HEK293 (cell line): ENCODE measurements at regions not wholly inside any gene's neighbourhood (a gene's known extent, or its start where the extent isn't known, plus 50 kb on each side); places are given as distances from the start of the nearest gene placed in this dataset.

ENCODE experiments used
- CTCF ChIA-PET: fragments of 350-600 bp; formaldehyde crosslinking; extraction: SDS; loops from one replicate; lab custom pipeline; 2021; ENCODE audit warnings: antibody characterized with exemption; lab: Yijun Ruan, JAX
- POLR2A ChIA-PET: fragments of 300-600 bp; formaldehyde crosslinking; extraction: SDS; loops from one replicate; lab custom pipeline; 2020; ENCODE audit warnings: antibody characterized with exemption, inconsistent platforms; lab: Yijun Ruan, JAX
- H3K27ac ChIP-seq: fragments of 200-500 bp; sonication (Bioruptor generic); 2 replicates; pipeline ENCODE4 v1.5.1; 2014; ENCODE audit warnings: low read depth, low read length, control low read depth, inconsistent platforms; ENCODE audit errors: extremely low read depth
- H3K36me3 ChIP-seq, 2 experiments: fragments of 200-500 bp in 1 of 2; sonication (Bioruptor generic) in 1 of 2; 1 replicate in 1 of 2; 2 replicates in 1 of 2; pipeline ENCODE4 v1.5.1; 2014 to 2017; ENCODE audit warnings: inconsistent platforms in 2 of 2, low read length in 2 of 2; ENCODE audit not compliant: control insufficient read depth in 2 of 2, insufficient read depth in 1 of 2
- H3K4me1 ChIP-seq: fragments of 200-500 bp; sonication (Bioruptor generic); 2 replicates; pipeline ENCODE4 v1.5.1; 2014; ENCODE audit warnings: mild to moderate bottlenecking, low read length, inconsistent platforms; ENCODE audit not compliant: control insufficient read depth, insufficient read depth
- H3K4me3 ChIP-seq: 2 replicates; pipeline ENCODE4 v1.5.1; 2011; ENCODE audit warnings: low read depth, mild to moderate bottlenecking, control low read depth, low read length, moderate library complexity
- H3K9me3 ChIP-seq: fragments of 200-500 bp; sonication (Bioruptor generic); 2 replicates; pipeline ENCODE4 v1.5.1; 2014; ENCODE audit warnings: low read depth, low read length, inconsistent platforms; ENCODE audit not compliant: control insufficient read depth, insufficient read depth
- BCL6B ChIP-seq: fragments of 450-650 bp; formaldehyde crosslinking; IDR thresholded peaks from 2 replicates; pipeline ENCODE4 v1.5.1; 2017; ENCODE audit warnings: missing biosample characterization, missing genetic modification characterization
- GLI2 ChIP-seq: fragments of 450-650 bp; formaldehyde crosslinking; IDR thresholded peaks from 2 replicates; pipeline ENCODE4; 2017; ENCODE audit warnings: missing biosample characterization, missing genetic modification characterization, low read depth, borderline replicate concordance
- GLI4 ChIP-seq: fragments of 450-650 bp; formaldehyde crosslinking; IDR thresholded peaks from 2 replicates; pipeline ENCODE4 v1.5.1; 2016; ENCODE audit warnings: missing biosample characterization, missing genetic modification characterization
- GLIS1 ChIP-seq: fragments of 450-650 bp; formaldehyde crosslinking; IDR thresholded peaks from 2 replicates; pipeline ENCODE4 v1.5.1; 2016; ENCODE audit warnings: missing biosample characterization, missing genetic modification characterization
- INSM2 ChIP-seq: fragments of 450-650 bp; formaldehyde crosslinking; IDR thresholded peaks from 2 replicates; pipeline ENCODE4 v1.5.1; 2016; ENCODE audit warnings: missing biosample characterization, missing genetic modification characterization
- MYNN ChIP-seq: fragments of 450-650 bp; formaldehyde crosslinking; IDR thresholded peaks from 2 replicates; pipeline ENCODE4 v1.5.1; 2016; ENCODE audit warnings: missing biosample characterization, missing genetic modification characterization, borderline replicate concordance
- PATZ1 ChIP-seq: fragments of 450-650 bp; formaldehyde crosslinking; IDR thresholded peaks from 2 replicates; pipeline ENCODE4 v1.5.1; 2016; ENCODE audit warnings: missing biosample characterization, missing genetic modification characterization
- SP3 ChIP-seq: fragments of 450-650 bp; formaldehyde crosslinking; IDR thresholded peaks from 2 replicates; pipeline ENCODE4 v1.5.1; 2016; ENCODE audit warnings: missing biosample characterization, missing genetic modification characterization
- ZBTB17 ChIP-seq: fragments of 450-650 bp; formaldehyde crosslinking; IDR thresholded peaks from 2 replicates; pipeline ENCODE4 v1.5.1; 2016; ENCODE audit warnings: missing biosample characterization, missing genetic modification characterization
- ZBTB44 ChIP-seq: fragments of 450-650 bp; IDR thresholded peaks from 2 replicates; pipeline ENCODE4 v1.5.1; 2018; ENCODE audit warnings: missing biosample characterization, mild to moderate bottlenecking, missing genetic modification characterization
- ZBTB48 ChIP-seq: fragments of 450-650 bp; formaldehyde crosslinking; IDR thresholded peaks from 2 replicates; pipeline ENCODE4 v1.5.1; 2016; ENCODE audit warnings: missing biosample characterization, missing genetic modification characterization
- ZFP3 ChIP-seq: fragments of 450-650 bp; formaldehyde crosslinking; IDR thresholded peaks from 2 replicates; pipeline ENCODE4 v1.5.1; 2016; ENCODE audit warnings: low read depth, missing biosample characterization, missing genetic modification characterization
- ZNF10 ChIP-seq: fragments of 450-650 bp; formaldehyde crosslinking; IDR thresholded peaks from 2 replicates; pipeline ENCODE4 v1.5.1; 2017; ENCODE audit warnings: missing biosample characterization, missing genetic modification characterization
- ZNF121 ChIP-seq: fragments of 450-650 bp; formaldehyde crosslinking; IDR thresholded peaks from 2 replicates; pipeline ENCODE4 v1.5.1; 2016; ENCODE audit warnings: missing biosample characterization, missing genetic modification characterization
- ZNF133 ChIP-seq: fragments of 450-650 bp; formaldehyde crosslinking; IDR thresholded peaks from 2 replicates; pipeline ENCODE4 v1.5.1; 2016; ENCODE audit warnings: missing biosample characterization, missing genetic modification characterization
- ZNF148 ChIP-seq: fragments of 450-650 bp; formaldehyde crosslinking; IDR thresholded peaks from 2 replicates; pipeline ENCODE4 v1.5.0; 2017; ENCODE audit warnings: missing biosample characterization, missing genetic modification characterization, borderline replicate concordance
- ZNF16 ChIP-seq: fragments of 450-650 bp; formaldehyde crosslinking; IDR thresholded peaks from 2 replicates; pipeline ENCODE4 v1.5.1; 2016; ENCODE audit warnings: low read depth, missing biosample characterization, missing genetic modification characterization
- ZNF280D ChIP-seq: fragments of 450-650 bp; formaldehyde crosslinking; IDR thresholded peaks from 2 replicates; pipeline ENCODE4 v1.5.1; 2016; ENCODE audit warnings: missing biosample characterization, missing genetic modification characterization
- ZNF354C ChIP-seq: fragments of 450-650 bp; formaldehyde crosslinking; IDR thresholded peaks from 2 replicates; pipeline ENCODE4 v1.5.1; 2016; ENCODE audit warnings: missing biosample characterization, missing genetic modification characterization, low read depth, borderline replicate concordance
- ZNF548 ChIP-seq: fragments of 450-650 bp; formaldehyde crosslinking; IDR thresholded peaks from 2 replicates; pipeline ENCODE4 v1.5.1; 2016; ENCODE audit warnings: missing biosample characterization, missing genetic modification characterization
- ZNF621 ChIP-seq: fragments of 450-650 bp; formaldehyde crosslinking; IDR thresholded peaks from 2 replicates; pipeline ENCODE4 v1.5.1; 2017; ENCODE audit warnings: missing biosample characterization, missing genetic modification characterization
- ZNF664 ChIP-seq: fragments of 450-650 bp; formaldehyde crosslinking; IDR thresholded peaks from 2 replicates; pipeline ENCODE4 v1.5.1; 2016; ENCODE audit warnings: missing biosample characterization, missing genetic modification characterization
- ZNF747 ChIP-seq: fragments of 450-650 bp; formaldehyde crosslinking; IDR thresholded peaks from 2 replicates; pipeline ENCODE4 v1.5.1; 2016; ENCODE audit warnings: missing biosample characterization, missing genetic modification characterization
- ZNF785 ChIP-seq: fragments of 450-650 bp; formaldehyde crosslinking; IDR thresholded peaks from 2 replicates; pipeline ENCODE4 v1.5.1; 2016; ENCODE audit warnings: missing biosample characterization, missing genetic modification characterization
- ZSCAN30 ChIP-seq: fragments of 450-650 bp; IDR thresholded peaks from 2 replicates; pipeline ENCODE4 v1.5.1; 2018; ENCODE audit warnings: missing biosample characterization, mild to moderate bottlenecking, missing genetic modification characterization, moderate library complexity

- Histone ChIP-seq H3K4me1 (no peaks in the 10 kb centered on the region), H3K4me3 (no peak overlapping the region), H3K36me3 (no peaks in the 10 kb centered on the region), H3K27ac (no peak overlapping the region), H3K9me3 (no peaks in the 10 kb centered on the region)
- CTCF ChIA-PET, result no interaction called here
- POLR2A ChIA-PET, result no interaction called here
- no peak for TF ChIP-seq ZNF121 (tag by site-specific recombination)
- TF ChIP-seq MYNN (tag by site-specific recombination), result no peak
- TF ChIP-seq ZBTB44, result no peak
- TF ChIP-seq ZNF280D (tag by site-specific recombination), result no peak
- no peak for TF ChIP-seq ZNF548 (tag by site-specific recombination)
- no peak for TF ChIP-seq ZNF354C (tag by site-specific recombination)
- TF ChIP-seq ZNF148 (tag by site-specific recombination), result no peak
- TF ChIP-seq GLI4 (tag by site-specific recombination), result no peak
- TF ChIP-seq ZNF747, result no peak
- TF ChIP-seq GLIS1, result no peak
- no peak for TF ChIP-seq ZSCAN30 (tag by site-specific recombination)
- TF ChIP-seq ZNF133, result no peak
- no peak for TF ChIP-seq ZNF664
- TF ChIP-seq PATZ1 (tag by site-specific recombination), result no peak
- TF ChIP-seq ZBTB48 (tag by site-specific recombination), result no peak
Observed at GRCh38 chr10:8369666-8370065, 315.2 kb downstream of the GATA3 start.

- Histone ChIP-seq H3K27ac (no peak overlapping the region), H3K9me3 (no peaks in the 10 kb centered on the region), H3K4me1 (no peaks in the 10 kb centered on the region), H3K36me3 (no peaks in the 10 kb centered on the region), H3K4me3 (no peak overlapping the region)
- CTCF ChIA-PET, result no interaction called here
- POLR2A ChIA-PET, result no interaction called here
- TF ChIP-seq BCL6B (tag by site-specific recombination), result no peak
- no peak for TF ChIP-seq INSM2 (tag by site-specific recombination)
- no peak for TF ChIP-seq ZNF785 (tag by site-specific recombination)
- TF ChIP-seq ZNF621 (tag by site-specific recombination), result no peak
- TF ChIP-seq ZBTB48 (tag by site-specific recombination), result no peak
- TF ChIP-seq SP3 (tag by site-specific recombination), result no peak
- no peak for TF ChIP-seq ZBTB17 (tag by site-specific recombination)
- no peak for TF ChIP-seq ZNF16
- TF ChIP-seq ZFP3, result no peak
- no peak for TF ChIP-seq ZNF10
- no peak for TF ChIP-seq GLI2 (tag by site-specific recombination)
Observed at GRCh38 chr10:8374334-8374733, 319.8 kb downstream of the GATA3 start.
